GM21825 (cell line): ENCODE measurements at regions not wholly inside any gene's neighbourhood (a gene's known extent, or its start where the extent isn't known, plus 50 kb on each side); places are given as distances from the start of the nearest gene placed in this dataset.

Experiments
- ATAC-seq: cut with Tn5 transposase; IDR thresholded peaks from one replicate; pipeline ENCODE4 v1.9.1; 2021; ENCODE audit warnings: mild to moderate bottlenecking, moderate library complexity; ENCODE audit not compliant: unreplicated experiment

GRCh38 chr5:34501016-34501415 is 155.1 kb upstream of the RAI14 start:
- ATAC-seq = no peak

GRCh38 chr5:34501840-34502239 is 154.3 kb upstream of the RAI14 start:
- no peak for ATAC-seq

GRCh38 chr5:34502581-34502980 is 153.5 kb upstream of the RAI14 start:
- no peak for ATAC-seq

GRCh38 chr5:34503379-34504253 is 152.5 kb upstream of the RAI14 start:
- ATAC-seq = no peak

- ATAC-seq = no peak
Observed at GRCh38 chr5:34504967-34505366, 151.2 kb upstream of the RAI14 start.

- no peak for ATAC-seq
Observed at GRCh38 chr5:34505731-34506130, 150.4 kb upstream of the RAI14 start.

- ATAC-seq = no peak
Observed at GRCh38 chr5:34507933-34508332, 148.2 kb upstream of the RAI14 start.

- ATAC-seq = no peak
Observed at GRCh38 chr5:34509392-34509791, 146.7 kb upstream of the RAI14 start.

GRCh38 chr5:34510002-34510401 is 146.1 kb upstream of the RAI14 start:
- ATAC-seq = no peak

GRCh38 chr5:34511063-34511462 is 145.1 kb upstream of the RAI14 start:
- no peak for ATAC-seq

- ATAC-seq = no peak
Observed at GRCh38 chr5:34511481-34511880, 144.6 kb upstream of the RAI14 start.

GRCh38 chr5:34511915-34512314 is 144.2 kb upstream of the RAI14 start:
- ATAC-seq = no peak

GRCh38 chr5:34516166-34516565 is 140.0 kb upstream of the RAI14 start:
- ATAC-seq = no peak

GRCh38 chr5:34516686-34517085 is 139.4 kb upstream of the RAI14 start:
- no peak for ATAC-seq

- no peak for ATAC-seq
Observed at GRCh38 chr5:34517249-34517648, 138.9 kb upstream of the RAI14 start.

GRCh38 chr5:34519489-34520220 is 136.5 kb upstream of the RAI14 start:
- ATAC-seq = no peak

- ATAC-seq = no peak
Observed at GRCh38 chr5:34521628-34522290, 134.4 kb upstream of the RAI14 start.

- ATAC-seq = peak; percentile 92
Observed at GRCh38 chr5:34522599-34523386, 133.3 kb upstream of the RAI14 start.

- ATAC-seq = no peak
Observed at GRCh38 chr5:34523387-34523726, 132.8 kb upstream of the RAI14 start.

GRCh38 chr5:34524123-34524522 is 132.0 kb upstream of the RAI14 start:
- no peak for ATAC-seq

- no peak for ATAC-seq
Observed at GRCh38 chr5:34525761-34526160, 130.4 kb upstream of the RAI14 start.
